ENCODE measurements at regions not wholly inside any gene's neighbourhood (a gene's known extent, or its start where the extent isn't known, plus 50 kb on each side); places are given as distances from the start of the nearest gene placed in this dataset.

GRCh38 chr6:144632266-144632665, 347.1 kb downstream of the UTRN start:
- no peak overlapping the region for H3K4me3 ChIP-seq (ENCODE audit: low read depth, low read length, poor library complexity, severe bottlenecking)
- H3K9me3 ChIP-seq (ENCODE audit: low read depth, low read length, poor library complexity, severe bottlenecking): no peaks in the 10 kb centered on the region
- ChIA-PET POLR2A (ENCODE audit: low non-redundant PET) (no interaction called here), CTCF (no interaction called here)
- H3K27me3 ChIP-seq (replicated peaks; ENCODE audit: insufficient read depth, low read depth, low read length, poor library complexity): no peaks in the 10 kb centered on the region
- TF ChIP-seq CTCF (conservative IDR thresholded peaks at IDR 0.05; ENCODE audit: low read depth, low read length): no peak
- no peak for TF ChIP-seq EZH2 (IDR thresholded peaks at IDR 0.05; ENCODE audit: borderline replicate concordance, low read depth, low read length, poor library complexity, severe bottlenecking)
- no TSS peak for BruUV-seq (replicated peaks)
- no peak for DNase-seq (ENCODE audit: low spot score)
- H3K27ac ChIP-seq (ENCODE audit: low read depth, low read length, poor library complexity, severe bottlenecking): no peak overlapping the region
- intact Hi-C loops (cut with micrococcal nuclease; ENCODE audit: unreplicated experiment): no loop called here
- no peaks in the 10 kb centered on the region for H3K36me3 ChIP-seq (ENCODE audit: insufficient read depth, low read length, poor library complexity, severe bottlenecking)
- no peaks in the 10 kb centered on the region for H3K4me1 ChIP-seq (ENCODE audit: insufficient read depth, low read length, poor library complexity, severe bottlenecking)

DNA sequence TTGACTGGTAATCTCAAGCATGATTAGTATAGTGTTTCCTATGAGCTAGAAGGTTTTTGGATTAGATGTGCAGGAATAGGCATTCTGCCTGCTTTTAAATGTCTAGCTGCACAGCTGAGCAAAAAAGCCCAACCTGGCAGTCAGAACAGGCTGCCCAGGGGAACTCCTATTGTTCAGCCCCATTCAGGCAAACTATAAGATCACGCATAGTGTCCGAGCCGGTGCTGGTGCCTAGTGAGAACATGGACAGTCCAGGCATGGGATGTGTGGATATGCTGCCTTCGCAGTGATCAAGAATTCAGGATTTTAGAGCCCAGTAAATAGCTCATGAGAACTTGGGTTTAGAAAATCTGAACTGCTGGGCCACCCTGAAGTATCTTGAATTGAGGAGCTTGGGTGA, 348.8 kb downstream of the UTRN start:
- TF ChIP-seq CTCF (conservative IDR thresholded peaks at IDR 0.05; ENCODE audit: low read depth, low read length) (no peak), EZH2 (IDR thresholded peaks at IDR 0.05; ENCODE audit: borderline replicate concordance, low read depth, low read length, poor library complexity, severe bottlenecking) (no peak)
- BruUV-seq (replicated peaks): no TSS peak
- no peak overlapping the region for H3K4me3 ChIP-seq (ENCODE audit: low read depth, low read length, poor library complexity, severe bottlenecking)
- intact Hi-C loops (cut with micrococcal nuclease; ENCODE audit: unreplicated experiment): no loop called here
- H3K36me3 ChIP-seq (ENCODE audit: insufficient read depth, low read length, poor library complexity, severe bottlenecking): no peaks in the 10 kb centered on the region
- DNase-seq (ENCODE audit: low spot score): no peak
- ChIA-PET CTCF (no interaction called here), POLR2A (ENCODE audit: low non-redundant PET) (no interaction called here)
- no peaks in the 10 kb centered on the region for H3K4me1 ChIP-seq (ENCODE audit: insufficient read depth, low read length, poor library complexity, severe bottlenecking)
- H3K27ac ChIP-seq (ENCODE audit: low read depth, low read length, poor library complexity, severe bottlenecking): no peak overlapping the region
- H3K9me3 ChIP-seq (ENCODE audit: low read depth, low read length, poor library complexity, severe bottlenecking): no peaks in the 10 kb centered on the region
- no peaks in the 10 kb centered on the region for H3K27me3 ChIP-seq (replicated peaks; ENCODE audit: insufficient read depth, low read depth, low read length, poor library complexity)

- intact Hi-C loops (cut with micrococcal nuclease; ENCODE audit: unreplicated experiment): no loop called here
- CTCF ChIA-PET: no interaction called here
Observed at GRCh38 chr6:144634371-144634770, 349.2 kb downstream of the UTRN start.

More at GRCh38 chr6:144634371-144634770, 349.2 kb downstream of the UTRN start:
- H3K27me3 ChIP-seq (replicated peaks; ENCODE audit: insufficient read depth, low read depth, low read length, poor library complexity): no peaks in the 10 kb centered on the region
- H3K27ac ChIP-seq (ENCODE audit: low read depth, low read length, poor library complexity, severe bottlenecking): no peak overlapping the region
- no TSS peak for BruUV-seq (replicated peaks)
- no peak for DNase-seq (ENCODE audit: low spot score)
- H3K9me3 ChIP-seq (ENCODE audit: low read depth, low read length, poor library complexity, severe bottlenecking): no peaks in the 10 kb centered on the region
- TF ChIP-seq CTCF (conservative IDR thresholded peaks at IDR 0.05; ENCODE audit: low read depth, low read length) (no peak), EZH2 (IDR thresholded peaks at IDR 0.05; ENCODE audit: borderline replicate concordance, low read depth, low read length, poor library complexity, severe bottlenecking) (no peak)
- no peaks in the 10 kb centered on the region for H3K36me3 ChIP-seq (ENCODE audit: insufficient read depth, low read length, poor library complexity, severe bottlenecking)
- POLR2A ChIA-PET (ENCODE audit: low non-redundant PET): no interaction called here
- H3K4me3 ChIP-seq (ENCODE audit: low read depth, low read length, poor library complexity, severe bottlenecking): no peak overlapping the region
- H3K4me1 ChIP-seq (ENCODE audit: insufficient read depth, low read length, poor library complexity, severe bottlenecking): no peaks in the 10 kb centered on the region
